ENCODE measurements at regions not wholly inside any gene's neighbourhood (a gene's known extent, or its start where the extent isn't known, plus 50 kb on each side); places are given as distances from the start of the nearest gene placed in this dataset.
"Not testable (repeated sequence)": the region's sequence is repeated elsewhere in the genome, so short reads cannot be mapped to it uniquely, and the experiment has no call there.

DNA sequence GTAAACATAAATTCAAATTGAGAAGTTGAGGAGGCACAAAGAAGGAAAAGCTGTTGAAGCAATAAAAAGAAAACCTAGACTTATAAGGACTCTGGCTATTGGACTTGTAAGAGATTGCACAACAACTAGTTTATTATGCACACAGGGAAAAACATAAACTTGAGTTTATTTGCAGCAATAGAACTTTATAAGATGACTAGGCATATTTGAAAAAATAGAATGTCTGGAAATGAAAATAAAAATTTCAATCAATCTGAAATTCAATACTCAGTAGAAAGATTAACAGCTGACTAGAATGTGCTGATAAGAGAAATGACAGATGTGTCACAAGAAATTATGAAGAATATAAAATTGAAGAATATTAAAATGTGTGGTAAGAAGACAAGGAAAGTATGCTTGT, 505.4 kb upstream of the ZP4 start:
- TF ChIP-seq, protein P1, sequence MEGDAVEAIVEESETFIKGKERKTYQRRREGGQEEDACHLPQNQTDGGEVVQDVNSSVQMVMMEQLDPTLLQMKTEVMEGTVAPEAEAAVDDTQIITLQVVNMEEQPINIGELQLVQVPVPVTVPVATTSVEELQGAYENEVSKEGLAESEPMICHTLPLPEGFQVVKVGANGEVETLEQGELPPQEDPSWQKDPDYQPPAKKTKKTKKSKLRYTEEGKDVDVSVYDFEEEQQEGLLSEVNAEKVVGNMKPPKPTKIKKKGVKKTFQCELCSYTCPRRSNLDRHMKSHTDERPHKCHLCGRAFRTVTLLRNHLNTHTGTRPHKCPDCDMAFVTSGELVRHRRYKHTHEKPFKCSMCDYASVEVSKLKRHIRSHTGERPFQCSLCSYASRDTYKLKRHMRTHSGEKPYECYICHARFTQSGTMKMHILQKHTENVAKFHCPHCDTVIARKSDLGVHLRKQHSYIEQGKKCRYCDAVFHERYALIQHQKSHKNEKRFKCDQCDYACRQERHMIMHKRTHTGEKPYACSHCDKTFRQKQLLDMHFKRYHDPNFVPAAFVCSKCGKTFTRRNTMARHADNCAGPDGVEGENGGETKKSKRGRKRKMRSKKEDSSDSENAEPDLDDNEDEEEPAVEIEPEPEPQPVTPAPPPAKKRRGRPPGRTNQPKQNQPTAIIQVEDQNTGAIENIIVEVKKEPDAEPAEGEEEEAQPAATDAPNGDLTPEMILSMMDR (IDR thresholded peaks at IDR 0.05; ENCODE audit: insufficient read depth, low read length, severe bottlenecking), result no peak
- no peaks in the 10 kb centered on the region for H3K36me3 ChIP-seq (ENCODE audit: control insufficient read depth, insufficient read depth, low read length)
- H3K27me3 ChIP-seq (ENCODE audit: control insufficient read depth, insufficient read depth, low read length), result no peaks in the 10 kb centered on the region
- FAIRE-seq (no peak), DNase-seq (ENCODE audit: low read depth) (no peak)
- no peak overlapping the region for H3K4me3 ChIP-seq (ENCODE audit: low read depth, low read length)

DNA sequence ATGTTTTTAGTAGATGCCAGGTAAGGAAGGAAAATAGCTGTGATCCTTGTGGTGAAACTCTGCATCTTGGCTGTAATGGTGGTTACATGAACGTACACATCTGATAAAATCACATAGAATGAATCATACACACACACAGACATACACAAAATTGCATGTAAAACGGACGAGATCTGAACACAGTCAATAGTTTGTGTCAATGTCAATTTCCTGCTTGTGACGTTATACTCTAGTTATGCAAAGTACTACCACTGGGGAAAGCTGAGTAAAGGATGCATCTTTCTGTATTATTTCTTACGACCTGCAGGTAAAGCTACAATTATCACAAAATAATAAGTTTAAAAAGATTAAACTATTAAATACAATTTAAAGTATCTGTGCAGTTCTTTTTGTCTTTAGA, 493.7 kb upstream of the ZP4 start:
- FAIRE-seq, result no peak
- TF ChIP-seq, protein P1 (IDR thresholded peaks at IDR 0.05; ENCODE audit: insufficient read depth, low read length, severe bottlenecking), result no peak
- Histone ChIP-seq H3K4me3 (ENCODE audit: low read depth, low read length) (no peak overlapping the region), H3K27me3 (ENCODE audit: control insufficient read depth, insufficient read depth, low read length) (no peaks in the 10 kb centered on the region), H3K36me3 (ENCODE audit: control insufficient read depth, insufficient read depth, low read length) (no peaks in the 10 kb centered on the region)
- DNase-seq (ENCODE audit: low read depth), result no peak

GRCh38 chr1:238380167-238380566, 489.4 kb upstream of the ZP4 start:
- FAIRE-seq (no peak), DNase-seq (ENCODE audit: low read depth) (no peak)
- TF ChIP-seq, protein P1 (IDR thresholded peaks at IDR 0.05; ENCODE audit: insufficient read depth, low read length, severe bottlenecking), result no peak
- no peaks in the 10 kb centered on the region for H3K27me3 ChIP-seq (ENCODE audit: control insufficient read depth, insufficient read depth, low read length)
- H3K36me3 ChIP-seq (ENCODE audit: control insufficient read depth, insufficient read depth, low read length), result no peaks in the 10 kb centered on the region
- H3K4me3 ChIP-seq (ENCODE audit: low read depth, low read length), result no peak overlapping the region

DNA sequence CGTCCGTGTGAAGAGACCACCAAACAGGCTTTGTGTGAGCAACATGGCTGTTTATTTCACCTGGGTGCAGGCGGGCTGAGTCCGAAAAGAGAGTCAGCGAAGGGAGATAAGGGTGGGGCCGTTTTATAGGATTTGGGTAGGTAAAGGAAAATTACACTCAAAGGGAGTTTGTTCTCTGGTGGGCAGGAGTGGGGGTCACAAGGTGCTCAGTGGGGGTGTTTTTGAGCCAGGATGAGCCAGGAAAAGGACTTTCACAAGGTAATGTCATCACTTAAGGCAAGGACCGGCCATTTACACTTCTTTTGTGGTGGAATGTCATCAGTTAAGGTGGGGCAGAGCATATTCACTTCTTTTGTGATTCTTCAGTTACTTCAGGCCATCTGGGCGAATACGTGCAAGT, 488.7 kb upstream of the ZP4 start:
- H3K4me3 ChIP-seq (ENCODE audit: low read depth, low read length); DNase-seq (ENCODE audit: low read depth); FAIRE-seq; H3K27me3 ChIP-seq (ENCODE audit: control insufficient read depth, insufficient read depth, low read length); H3K36me3 ChIP-seq (ENCODE audit: control insufficient read depth, insufficient read depth, low read length): not testable (repeated sequence)

GRCh38 chr1:238377280-238377919, 486.7 kb upstream of the ZP4 start:
- Histone ChIP-seq H3K36me3 (ENCODE audit: control insufficient read depth, insufficient read depth, low read length) (no peaks in the 10 kb centered on the region), H3K27me3 (ENCODE audit: control insufficient read depth, insufficient read depth, low read length) (no peaks in the 10 kb centered on the region), H3K4me3 (ENCODE audit: low read depth, low read length) (no peak overlapping the region)
- TF ChIP-seq, protein P1 (IDR thresholded peaks at IDR 0.05; ENCODE audit: insufficient read depth, low read length, severe bottlenecking), result no peak
- DNase-seq (ENCODE audit: low read depth) (no peak), FAIRE-seq (no peak)

DNA sequence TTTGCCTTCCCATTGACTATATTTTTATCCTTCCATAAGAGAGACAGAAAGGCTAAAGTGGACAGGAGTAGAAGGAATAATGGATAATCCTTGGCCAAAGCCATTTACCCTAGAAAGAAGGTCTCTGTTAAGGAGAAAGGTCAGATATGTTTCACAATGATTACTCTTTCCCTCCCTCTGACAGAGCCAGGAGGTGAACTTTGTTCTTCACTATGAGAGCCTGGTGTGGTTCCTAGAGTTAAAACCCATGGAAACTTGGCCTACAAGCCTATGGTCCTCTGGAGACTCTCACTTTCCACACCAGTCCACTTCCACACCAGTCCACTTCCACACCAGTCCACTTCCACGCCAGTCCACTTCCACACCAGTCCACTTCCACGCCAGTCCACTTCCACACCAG, 479.9 kb upstream of the ZP4 start:
- Histone ChIP-seq H3K27me3 (ENCODE audit: control insufficient read depth, insufficient read depth, low read length) (no peaks in the 10 kb centered on the region), H3K36me3 (ENCODE audit: control insufficient read depth, insufficient read depth, low read length) (no peaks in the 10 kb centered on the region), H3K4me3 (ENCODE audit: low read depth, low read length) (no peak overlapping the region)
- TF ChIP-seq, protein P1 (IDR thresholded peaks at IDR 0.05; ENCODE audit: insufficient read depth, low read length, severe bottlenecking), result no peak
- DNase-seq (ENCODE audit: low read depth) (no peak), FAIRE-seq (no peak)
